A673 (cell line): ENCODE measurements at regions not wholly inside any gene's neighbourhood (a gene's known extent, or its start where the extent isn't known, plus 50 kb on each side); places are given as distances from the start of the nearest gene placed in this dataset.

Experiments
- EZH2 ChIP-seq: fragments of 200-600 bp; sonication (generic); IDR thresholded peaks from 2 replicates; pipeline ENCODE4 v1.6.1; 2017; ENCODE audit warnings: borderline replicate concordance, low read depth, mild to moderate bottlenecking, mixed read lengths, antibody characterized with exemption, low read length; ENCODE audit not compliant: poor library complexity, severe bottlenecking
- TF ChIP-seq, protein P1 (sequence below): fragments of 300-800, 200-600 bp; sonication (generic); conservative IDR thresholded peaks from 2 replicates; pipeline ENCODE4 v1.5.1; 2017; ENCODE audit warnings: low read depth, mild to moderate bottlenecking, antibody characterized with exemption, low read length, moderate library complexity, mixed read lengths

- no peak for TF ChIP-seq EZH2
- TF ChIP-seq, protein P1, sequence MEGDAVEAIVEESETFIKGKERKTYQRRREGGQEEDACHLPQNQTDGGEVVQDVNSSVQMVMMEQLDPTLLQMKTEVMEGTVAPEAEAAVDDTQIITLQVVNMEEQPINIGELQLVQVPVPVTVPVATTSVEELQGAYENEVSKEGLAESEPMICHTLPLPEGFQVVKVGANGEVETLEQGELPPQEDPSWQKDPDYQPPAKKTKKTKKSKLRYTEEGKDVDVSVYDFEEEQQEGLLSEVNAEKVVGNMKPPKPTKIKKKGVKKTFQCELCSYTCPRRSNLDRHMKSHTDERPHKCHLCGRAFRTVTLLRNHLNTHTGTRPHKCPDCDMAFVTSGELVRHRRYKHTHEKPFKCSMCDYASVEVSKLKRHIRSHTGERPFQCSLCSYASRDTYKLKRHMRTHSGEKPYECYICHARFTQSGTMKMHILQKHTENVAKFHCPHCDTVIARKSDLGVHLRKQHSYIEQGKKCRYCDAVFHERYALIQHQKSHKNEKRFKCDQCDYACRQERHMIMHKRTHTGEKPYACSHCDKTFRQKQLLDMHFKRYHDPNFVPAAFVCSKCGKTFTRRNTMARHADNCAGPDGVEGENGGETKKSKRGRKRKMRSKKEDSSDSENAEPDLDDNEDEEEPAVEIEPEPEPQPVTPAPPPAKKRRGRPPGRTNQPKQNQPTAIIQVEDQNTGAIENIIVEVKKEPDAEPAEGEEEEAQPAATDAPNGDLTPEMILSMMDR = no peak
These were observed 1243.2 kb upstream of the SLC10A2 start for GRCh38 chr13:104309431-104309830.
